Uterus (tissue), 2 donors: ENCODE measurements at regions not wholly inside any gene's neighbourhood (a gene's known extent, or its start where the extent isn't known, plus 50 kb on each side); places are given as distances from the start of the nearest gene placed in this dataset.

Experiments
- CTCF ChIP-seq, 4 experiments: fragments of 200-600 bp in 2 of 4; fragments of 450-650 bp in 2 of 4; sonication (generic) in 2 of 4; IDR thresholded peaks; one replicate each; pipeline ENCODE4 v1.5.1; 2016 to 2019; ENCODE audit warnings: antibody characterized with exemption in 4 of 4, mild to moderate bottlenecking in 2 of 4, moderate library complexity in 1 of 4
- POLR2A ChIP-seq, 2 donors: fragments of 450-650 bp; IDR thresholded peaks; one replicate each; pipeline ENCODE4 v1.6.1; 2016; ENCODE audit warnings: antibody characterized with exemption in 2 of 2, mild to moderate bottlenecking in 1 of 2, moderate library complexity in 1 of 2

DNA sequence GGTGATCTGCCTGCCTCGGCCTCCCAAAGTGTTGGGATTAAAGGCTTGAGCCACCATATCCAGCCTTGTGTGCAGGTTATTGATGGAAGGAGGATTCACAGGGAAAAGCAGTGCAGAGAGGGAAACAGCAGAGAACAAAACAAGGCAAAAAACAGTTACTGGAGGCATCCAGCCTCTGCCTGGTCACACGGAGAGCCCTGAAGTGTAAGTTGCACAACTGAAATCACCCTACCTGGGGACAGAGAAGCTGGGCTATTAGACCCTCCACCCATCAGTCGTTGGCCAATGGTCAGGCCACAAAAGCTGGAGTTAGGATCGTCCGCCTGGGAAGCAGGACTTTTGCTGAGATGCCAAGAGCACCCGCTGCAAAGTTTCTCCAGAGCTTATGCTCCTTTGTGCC is 57.9 kb upstream of the BCO1 start:
- TF ChIP-seq POLR2A (IDR thresholded peaks at IDR 0.05) (no peak), CTCF (IDR thresholded peaks at IDR 0.05) (no peak)
